Psoas muscle (tissue), 7 donors: ENCODE measurements at regions not wholly inside any gene's neighbourhood (a gene's known extent, or its start where the extent isn't known, plus 50 kb on each side); places are given as distances from the start of the nearest gene placed in this dataset.

ENCODE experiments used
- ATAC-seq, 4 donors: fragments of 200-7000 bp; cut with Tn5 transposase; one replicate each; pipeline ENCODE4 v1.9.1; 2020; ENCODE audit warnings: moderate library complexity in 3 of 4, mild to moderate bottlenecking in 2 of 4
- DNase-seq, 2 donors: peaks; one replicate each; pipeline ENCODE4 v3.0.0-alpha.2; 2020
- H3K27ac ChIP-seq: fragments of 200-600 bp; one replicate; pipeline ENCODE4 v1.8.0; 2022
- H3K27me3 ChIP-seq, 3 donors: fragments of 200-600 bp in 1 of 3; one replicate each; pipeline versions ENCODE4 v1.6.1 to v1.8.0; 2013 to 2022; ENCODE audit warnings: low read length in 2 of 3, mild to moderate bottlenecking in 2 of 3, moderate library complexity in 1 of 3; ENCODE audit not compliant: insufficient read depth in 3 of 3
- H3K36me3 ChIP-seq, 2 donors: fragments of 200-600 bp in 1 of 2; one replicate each; pipeline versions ENCODE4 v1.6.1 to v1.8.0; 2013 to 2022; ENCODE audit warnings: low read depth in 1 of 2, mild to moderate bottlenecking in 1 of 2, moderate library complexity in 1 of 2; ENCODE audit not compliant: insufficient read depth in 1 of 2
- H3K4me1 ChIP-seq: fragments of 200-600 bp; one replicate; pipeline ENCODE4 v1.8.0; 2022
- H3K4me3 ChIP-seq: fragments of 200-600 bp; one replicate; pipeline ENCODE4 v1.8.0; 2022; ENCODE audit warnings: mild to moderate bottlenecking
- H3K9me3 ChIP-seq: fragments of 200-600 bp; one replicate; pipeline ENCODE4 v1.8.0; 2022
- CTCF ChIP-seq: fragments of 200-600 bp; IDR thresholded peaks from one replicate; pipeline ENCODE4 v1.8.0; 2022; ENCODE audit warnings: antibody characterized with exemption
- WGBS, 3 donors: extraction: QIAGEN DNeasy Blood & Tissue Kit; methylation state at CpG; one replicate each; pipeline versions ENCODE4 v1.1.6 to v1.1.7; 2013; 5-methylcytosine and 5-hydroxymethylcytosine counted together
- intact Hi-C, 2 donors: fragments of 100-400 bp; cut with DNase I; formaldehyde crosslinking; loops; one replicate each; pipeline versions ENCODE4 v1.11.0 to v1.14.2; 2022
- donor health status: healthy with polysubstance abuse.
- donor health status: DM: no; HTN: no; CAD: no; lungs with moderate emphysema.
- donor health status: Bipolar disorder and iron deficiency.
- donor health status: healthy.
- donor health status: DM: yes; HTN: yes; CAD: no.
- donor health status: DM: no; HTN: no; CAD: no.
- donor health status: DM: yes; HTN: yes; CAD: no.

- H3K27ac ChIP-seq = no peak overlapping the region
- no peaks in the 10 kb centered on the region for H3K4me1 ChIP-seq
- H3K36me3 ChIP-seq = no peaks in the 10 kb centered on the region
- H3K27me3 ChIP-seq = no peaks in the 10 kb centered on the region
- H3K9me3 ChIP-seq = no peaks in the 10 kb centered on the region
- intact Hi-C loops = no loop called here
- TF ChIP-seq CTCF = no peak
- DNase-seq (no peak), ATAC-seq (no peak)
- WGBS, 3 donors = 99 to 100% (median 100%) methylated on average over 2 of the region's 2 CpGs
- no peak overlapping the region for H3K4me3 ChIP-seq
These were observed 154.1 kb upstream of the TAS2R1 start for GRCh38 chr5:9784231-9784630.

GRCh38 chr5:9782826-9783560 lies 152.8 kb upstream of the TAS2R1 start:
- Histone ChIP-seq H3K9me3 (no peaks in the 10 kb centered on the region), H3K4me3 (no peak overlapping the region), H3K27ac (no peak overlapping the region), H3K4me1 (no peaks in the 10 kb centered on the region), H3K36me3 (no peaks in the 10 kb centered on the region), H3K27me3 (no peaks in the 10 kb centered on the region)
- ATAC-seq = no peak
- 40 to 44% (median 41%) methylated on average over 7 of the region's 7 CpGs for WGBS, 3 donors
- no peak for DNase-seq
- intact Hi-C loops = no loop called here
- no peak for TF ChIP-seq CTCF

- Histone ChIP-seq H3K9me3 (no peaks in the 10 kb centered on the region), H3K36me3 (no peaks in the 10 kb centered on the region), H3K27me3 (no peaks in the 10 kb centered on the region), H3K4me1 (no peaks in the 10 kb centered on the region), H3K27ac (no peak overlapping the region), H3K4me3 (no peak overlapping the region)
- no peak for TF ChIP-seq CTCF
- ATAC-seq = no peak
- 88 to 96% (median 89%) methylated on average over 1 of the region's 1 CpG for WGBS, 3 donors
- intact Hi-C loops = no loop called here
- no peak for DNase-seq
These were observed 151.7 kb upstream of the TAS2R1 start for GRCh38 chr5:9781890-9782289.

GRCh38 chr5:9781275-9781674 lies 151.1 kb upstream of the TAS2R1 start:
- H3K4me3 ChIP-seq = no peak overlapping the region
- no peaks in the 10 kb centered on the region for H3K27me3 ChIP-seq
- no peak for DNase-seq
- H3K9me3 ChIP-seq = no peaks in the 10 kb centered on the region
- WGBS, 3 donors = 87 to 90% (median 87%) methylated on average over 2 of the region's 2 CpGs
- no peak for ATAC-seq
- no peaks in the 10 kb centered on the region for H3K36me3 ChIP-seq
- intact Hi-C loops = no loop called here
- no peaks in the 10 kb centered on the region for H3K4me1 ChIP-seq
- no peak overlapping the region for H3K27ac ChIP-seq
- TF ChIP-seq CTCF = no peak

GRCh38 chr5:9780501-9780900 lies 150.3 kb upstream of the TAS2R1 start:
- no peak overlapping the region for H3K4me3 ChIP-seq
- H3K4me1 ChIP-seq = no peaks in the 10 kb centered on the region
- intact Hi-C loops = no loop called here
- no peaks in the 10 kb centered on the region for H3K36me3 ChIP-seq
- DNase-seq = no peak
- TF ChIP-seq CTCF = no peak
- WGBS, 3 donors = 87 to 97% (median 97%) methylated on average over 11 of the region's 11 CpGs
- peaks cover 0 to 3% (median 0%) of the 10 kb centered on the region in 3 donors for H3K27me3 ChIP-seq
- no peak for ATAC-seq
- H3K9me3 ChIP-seq = no peaks in the 10 kb centered on the region
- no peak overlapping the region for H3K27ac ChIP-seq
